NAMALWA (cell line): ENCODE measurements at regions not wholly inside any gene's neighbourhood (a gene's known extent, or its start where the extent isn't known, plus 50 kb on each side); places are given as distances from the start of the nearest gene placed in this dataset.
"Not testable (repeated sequence)": the region's sequence is repeated elsewhere in the genome, so short reads cannot be mapped to it uniquely, and the experiment has no call there.

Experiments
- DNase-seq: peaks from one replicate; pipeline ENCODE4 v3.0.0-alpha.2; 2015; ENCODE audit warnings: low spot score

GRCh38 chr17:26731005-26731921, 562.7 kb upstream of the WSB1 start:
- no peak for DNase-seq

- not testable (repeated sequence) for DNase-seq
Measured at GRCh38 chr17:26731926-26732325, 562.0 kb upstream of the WSB1 start.

GRCh38 chr17:26734775-26735174, 559.1 kb upstream of the WSB1 start:
- not testable (repeated sequence) for DNase-seq

- DNase-seq = not testable (repeated sequence)
Measured at GRCh38 chr17:26735977-26736376, 557.9 kb upstream of the WSB1 start.

GRCh38 chr17:26765860-26766709, 527.8 kb upstream of the WSB1 start:
- no peak for DNase-seq

- DNase-seq = no peak
Measured at GRCh38 chr17:26766743-26767142, 527.2 kb upstream of the WSB1 start.

- no peak for DNase-seq
Measured at GRCh38 chr17:26773189-26774188, 520.4 kb upstream of the WSB1 start.

GRCh38 chr17:26774291-26775218, 519.4 kb upstream of the WSB1 start:
- no peak for DNase-seq

GRCh38 chr17:26775219-26775822, 518.6 kb upstream of the WSB1 start:
- DNase-seq = no peak

- not testable (repeated sequence) for DNase-seq
Measured at GRCh38 chr17:26780187-26780814, 513.6 kb upstream of the WSB1 start.

GRCh38 chr17:26782153-26782552, 511.8 kb upstream of the WSB1 start:
- no peak for DNase-seq

GRCh38 chr17:26792486-26792885, 501.4 kb upstream of the WSB1 start:
- peak; percentile 13 for DNase-seq

GRCh38 chr17:26807024-26807423, 486.9 kb upstream of the WSB1 start:
- DNase-seq = no peak

- DNase-seq = no peak
Measured at GRCh38 chr17:26809033-26809432, 484.9 kb upstream of the WSB1 start.

- peak; percentile 15 for DNase-seq
Measured at GRCh38 chr17:26818736-26819135, 475.2 kb upstream of the WSB1 start.
